ENCODE measurements at regions not wholly inside any gene's neighbourhood (a gene's known extent, or its start where the extent isn't known, plus 50 kb on each side); places are given as distances from the start of the nearest gene placed in this dataset.

- TF ChIP-seq CTCF (IDR thresholded peaks at IDR 0.05) (no peak), POLR2A (IDR thresholded peaks at IDR 0.05) (no peak), POLR2AphosphoS5 (IDR thresholded peaks at IDR 0.05) (no peak)
These were observed 184.5 kb upstream of the ISX start for GRCh38 chr22:34881453-34881852.

Data from stomach (tissue), 4 donors.